ENCODE measurements at regions not wholly inside any gene's neighbourhood (a gene's known extent, or its start where the extent isn't known, plus 50 kb on each side); places are given as distances from the start of the nearest gene placed in this dataset.

GRCh38 chr4:92252846-92253245 is 50.9 kb upstream of the GRID2 start:
- Mint-ChIP-seq H3K27ac (ENCODE audit: unreplicated experiment) (no peak overlapping the region), H3K9me3 (ENCODE audit: unreplicated experiment) (peaks cover 7% of the 10 kb centered on the region), H3K27me3 (ENCODE audit: low read depth, unreplicated experiment) (no peaks in the 10 kb centered on the region), H3K4me3 (ENCODE audit: unreplicated experiment) (no peak overlapping the region), H3K4me1 (ENCODE audit: low read depth, unreplicated experiment) (no peaks in the 10 kb centered on the region), H3K36me3 (ENCODE audit: low read depth, unreplicated experiment) (no peaks in the 10 kb centered on the region)
- no peaks in the 10 kb centered on the region for H4K20me1 ChIP-seq (ENCODE audit: insufficient read depth, low read length)
- no peak overlapping the region for H3K27ac ChIP-seq (ENCODE audit: low read depth, low read length)
- TF ChIP-seq EZH2 (IDR thresholded peaks at IDR 0.05; ENCODE audit: insufficient read depth, low read length) (no peak), CTCF (IDR thresholded peaks at IDR 0.05; ENCODE audit: insufficient read depth, low read depth, low read length) (no peak)
- H3K4me2 ChIP-seq (ENCODE audit: low read length) = no peak overlapping the region
- no peaks in the 10 kb centered on the region for H3K4me1 ChIP-seq (ENCODE audit: insufficient read depth, low read length)
- H3K36me3 ChIP-seq (ENCODE audit: insufficient read depth, low read length) = no peaks in the 10 kb centered on the region
- FAIRE-seq = no peak
- H3K27me3 ChIP-seq (ENCODE audit: insufficient read depth, low read length) = no peaks in the 10 kb centered on the region
- H3K4me3 ChIP-seq (ENCODE audit: insufficient read depth, low read depth, low read length) = no peak overlapping the region
- DNase-seq (ENCODE audit: low read depth) = no peak
- no peak overlapping the region for H3K9ac ChIP-seq (ENCODE audit: low read length)
- H2AFZ ChIP-seq (ENCODE audit: low read depth, low read length) = no peak overlapping the region
- H3K9me3 ChIP-seq (ENCODE audit: insufficient read depth, low read depth, low read length) = no peaks in the 10 kb centered on the region
- no peaks in the 10 kb centered on the region for H3K79me2 ChIP-seq (ENCODE audit: insufficient read depth, low read length)

- Histone ChIP-seq H3K4me2 (ENCODE audit: low read length) (no peak overlapping the region), H3K9ac (ENCODE audit: low read length) (no peak overlapping the region), H3K79me2 (ENCODE audit: insufficient read depth, low read length) (no peaks in the 10 kb centered on the region), H3K27me3 (ENCODE audit: insufficient read depth, low read length) (no peaks in the 10 kb centered on the region), H3K9me3 (ENCODE audit: insufficient read depth, low read depth, low read length) (no peaks in the 10 kb centered on the region), H3K4me3 (ENCODE audit: insufficient read depth, low read depth, low read length) (no peak overlapping the region), H3K36me3 (ENCODE audit: insufficient read depth, low read length) (no peaks in the 10 kb centered on the region), H3K4me1 (ENCODE audit: insufficient read depth, low read length) (no peaks in the 10 kb centered on the region), H2AFZ (ENCODE audit: low read depth, low read length) (no peak overlapping the region), H4K20me1 (ENCODE audit: insufficient read depth, low read length) (no peaks in the 10 kb centered on the region), H3K27ac (ENCODE audit: low read depth, low read length) (no peak overlapping the region)
- no peak overlapping the region for H3K4me3 Mint-ChIP-seq (ENCODE audit: unreplicated experiment)
- FAIRE-seq (no peak), DNase-seq (ENCODE audit: low read depth) (no peak)
- no peak overlapping the region for H3K27ac Mint-ChIP-seq (ENCODE audit: unreplicated experiment)
- H3K4me1 Mint-ChIP-seq (ENCODE audit: low read depth, unreplicated experiment) = no peaks in the 10 kb centered on the region
- no peaks in the 10 kb centered on the region for H3K36me3 Mint-ChIP-seq (ENCODE audit: low read depth, unreplicated experiment)
- peaks cover 7% of the 10 kb centered on the region for H3K9me3 Mint-ChIP-seq (ENCODE audit: unreplicated experiment)
- H3K27me3 Mint-ChIP-seq (ENCODE audit: low read depth, unreplicated experiment) = no peaks in the 10 kb centered on the region
- TF ChIP-seq CTCF (IDR thresholded peaks at IDR 0.05; ENCODE audit: insufficient read depth, low read depth, low read length) (no peak), EZH2 (IDR thresholded peaks at IDR 0.05; ENCODE audit: insufficient read depth, low read length) (no peak)
Measured at GRCh38 chr4:92253550-92253949, 50.2 kb upstream of the GRID2 start.
